GM12892 (cell line): ENCODE measurements at regions not wholly inside any gene's neighbourhood (a gene's known extent, or its start where the extent isn't known, plus 50 kb on each side); places are given as distances from the start of the nearest gene placed in this dataset.
A peak's percentile ranks its signal among the peaks of the same experiment; 100 is the strongest.
"Not testable (repeated sequence)": the region's sequence is repeated elsewhere in the genome, so short reads cannot be mapped to it uniquely, and the experiment has no call there.

Experiments used
- DNase-seq: peaks from one replicate; pipeline ENCODE4 v3.0.0; 2011; ENCODE audit not compliant: insufficient read length
- FAIRE-seq: peaks from 2 replicates; lab custom pipeline; 2011; peaks lifted over from hg19 to GRCh38; lab: Jason Lieb, UNC
- POLR2A ChIP-seq: IDR thresholded peaks from 2 replicates; pipeline ENCODE4 v1.6.1; 2011; ENCODE audit warnings: low read depth, low read length, control low read depth
- POLR2AphosphoS5 ChIP-seq: IDR thresholded peaks from 2 replicates; pipeline ENCODE4 v1.6.1; 2011; ENCODE audit warnings: low read depth, low read length, control low read depth
- TAF1 ChIP-seq: IDR thresholded peaks from 2 replicates; pipeline ENCODE4 v1.6.1; 2011; ENCODE audit warnings: low read depth, mild to moderate bottlenecking, control low read depth, low read length, borderline replicate concordance

DNA sequence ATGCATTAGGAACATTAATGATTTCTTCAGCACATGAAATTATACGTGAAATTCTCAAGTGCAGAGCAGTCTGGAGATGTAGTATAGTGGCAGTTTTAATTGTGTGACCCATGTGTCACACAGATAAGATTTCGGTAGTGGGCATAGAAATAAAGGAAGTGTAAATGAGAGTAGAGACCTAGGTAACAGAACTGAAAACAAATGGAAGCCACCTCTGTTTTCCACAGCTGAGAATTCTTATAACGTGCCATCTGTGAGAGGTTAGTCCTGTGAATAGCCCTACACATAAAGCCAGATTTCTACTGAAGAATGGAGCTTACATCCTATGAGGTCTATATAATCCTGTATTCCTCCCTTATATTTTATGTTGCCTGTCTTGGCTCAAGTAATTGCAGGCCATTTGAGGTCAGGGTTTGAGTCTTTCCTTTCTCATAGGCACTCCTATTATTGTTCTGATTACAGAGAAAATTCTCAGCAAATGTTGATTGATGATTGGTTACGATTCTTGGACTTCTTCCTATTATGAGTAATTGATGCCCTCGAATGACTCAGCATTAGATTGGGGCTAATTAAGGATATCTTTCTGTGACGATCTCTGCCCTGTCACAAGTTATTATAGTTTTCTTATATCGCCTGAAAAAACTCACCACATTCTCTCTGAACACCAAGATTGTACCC is 258.2 kb downstream of the KIF20B start:
- DNase-seq (no peak), FAIRE-seq (peak; percentile 57)
- no peak for TF ChIP-seq TAF1
- no peak for TF ChIP-seq POLR2AphosphoS5
- no peak for TF ChIP-seq POLR2A

DNA sequence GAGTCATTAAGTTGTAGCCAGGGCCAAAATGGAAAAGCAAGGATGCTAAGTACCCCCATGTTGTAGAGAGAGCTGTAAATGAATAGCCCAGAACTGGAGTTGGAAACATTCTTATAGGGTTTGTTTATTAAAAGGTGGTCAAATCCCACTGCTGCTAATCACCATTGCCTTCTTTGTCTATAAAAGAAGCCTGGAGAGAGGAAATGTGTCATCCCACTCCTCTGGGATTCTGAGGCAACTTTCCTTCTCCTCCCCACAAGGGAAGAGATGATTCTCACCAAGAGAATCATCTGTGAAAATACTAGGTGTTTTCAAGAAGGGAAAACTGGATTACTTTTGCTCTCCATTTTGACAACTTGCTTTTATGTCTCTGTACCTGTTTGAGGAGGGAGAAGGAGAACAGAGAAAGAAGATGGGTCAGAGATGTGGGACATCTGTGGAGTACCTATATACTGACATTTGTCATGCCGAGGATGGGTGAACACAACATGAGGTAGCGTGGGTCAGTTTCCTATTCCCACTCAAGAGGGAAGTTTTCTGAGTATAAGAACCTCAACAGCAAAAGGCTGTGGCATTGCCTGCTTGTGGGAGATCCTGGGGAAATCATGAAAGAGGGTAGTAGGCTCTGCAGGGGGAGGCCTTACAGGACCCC is 262.2 kb downstream of the KIF20B start:
- no peak for DNase-seq
- TF ChIP-seq POLR2A (no peak), TAF1 (no peak), POLR2AphosphoS5 (no peak)
- no peak for FAIRE-seq

DNA sequence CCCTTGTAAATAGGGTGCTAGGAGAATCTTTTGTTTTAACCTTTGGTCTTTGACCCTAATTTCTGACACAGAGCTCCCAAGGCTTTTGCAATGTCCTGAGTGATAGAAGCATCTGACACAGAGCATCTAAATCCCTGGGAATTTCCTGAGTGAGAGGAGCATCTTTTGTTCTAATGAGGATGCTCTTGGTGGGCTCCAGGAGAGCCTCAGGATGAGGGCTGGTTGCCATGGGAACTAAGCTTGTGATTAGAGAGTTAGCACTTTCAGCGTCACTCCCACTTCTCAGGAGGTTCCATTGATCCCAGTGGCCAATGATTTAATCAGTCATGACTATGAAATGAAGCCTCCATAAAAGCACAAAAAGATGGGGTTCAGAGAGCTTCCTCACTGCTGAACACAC is 264.8 kb downstream of the KIF20B start:
- FAIRE-seq = no peak
- TF ChIP-seq POLR2AphosphoS5 (no peak), POLR2A (no peak), TAF1 (no peak)

DNA sequence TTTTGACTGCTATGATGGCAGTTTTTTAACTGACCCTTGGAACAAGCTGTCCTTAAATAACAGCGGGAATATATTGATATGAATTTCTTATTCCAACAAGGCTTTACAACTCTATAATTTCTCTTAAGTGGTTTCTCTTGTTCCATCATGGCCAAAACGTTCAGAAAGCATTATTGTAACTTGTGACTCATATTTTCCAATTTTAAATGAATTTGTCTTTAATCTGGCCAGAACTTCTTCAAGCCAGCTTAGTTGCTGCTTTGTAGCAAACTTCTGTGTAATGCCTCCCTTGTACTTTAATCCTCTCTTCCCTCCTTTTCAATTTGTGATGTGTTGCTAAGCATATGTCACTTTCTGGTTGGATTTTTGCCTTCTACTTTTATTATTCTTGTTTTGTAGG is 271.9 kb downstream of the KIF20B start:
- no peak for TF ChIP-seq POLR2AphosphoS5
- no peak for TF ChIP-seq POLR2A
- TF ChIP-seq TAF1 = no peak
- DNase-seq (no peak), FAIRE-seq (no peak)

More for the DNA sequence above, 264.8 kb downstream of the KIF20B start:
- DNase-seq = no peak

DNA sequence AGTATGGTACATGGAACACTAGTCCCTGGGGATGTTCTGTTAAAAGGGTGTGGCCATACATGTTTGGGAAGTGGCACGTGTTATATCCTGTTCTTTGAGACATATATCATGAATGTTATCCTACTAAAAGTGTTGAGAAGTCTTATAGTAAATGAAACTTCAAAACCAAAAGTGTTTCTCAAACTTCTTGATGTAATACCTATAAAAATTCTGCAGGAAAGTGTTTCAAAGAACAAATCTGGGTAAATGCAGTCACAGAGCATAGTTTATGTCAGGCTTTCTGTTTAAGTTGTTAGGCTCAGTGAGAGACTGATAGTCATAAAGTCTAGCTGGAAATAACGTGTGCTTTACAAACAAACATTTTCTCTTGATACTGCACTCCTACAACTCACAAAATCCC is 273.7 kb downstream of the KIF20B start:
- no peak for TF ChIP-seq POLR2AphosphoS5
- no peak for TF ChIP-seq TAF1
- TF ChIP-seq POLR2A = no peak
- FAIRE-seq (no peak), DNase-seq (no peak)

DNA sequence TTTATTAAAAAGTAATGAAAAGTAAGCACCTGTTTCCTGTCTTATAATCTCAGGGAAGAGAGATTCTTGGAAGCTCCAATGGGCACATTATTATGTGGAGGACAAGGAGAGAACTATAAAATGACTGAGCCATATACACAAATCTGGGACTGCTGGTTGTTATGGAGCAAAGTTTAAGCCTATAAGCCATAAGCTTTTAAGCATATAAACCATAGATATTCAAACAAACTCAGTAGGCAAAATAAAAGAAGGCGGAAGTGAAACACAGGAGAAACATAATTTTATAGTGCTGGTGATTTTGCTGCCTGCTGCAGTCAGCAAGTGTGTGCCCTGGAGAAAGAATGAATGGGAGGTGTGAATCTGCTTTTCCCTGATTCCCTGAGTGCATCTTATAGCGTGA is 274.4 kb downstream of the KIF20B start:
- DNase-seq = no peak
- TF ChIP-seq POLR2A (no peak), TAF1 (no peak), POLR2AphosphoS5 (no peak)
- FAIRE-seq = no peak

DNA sequence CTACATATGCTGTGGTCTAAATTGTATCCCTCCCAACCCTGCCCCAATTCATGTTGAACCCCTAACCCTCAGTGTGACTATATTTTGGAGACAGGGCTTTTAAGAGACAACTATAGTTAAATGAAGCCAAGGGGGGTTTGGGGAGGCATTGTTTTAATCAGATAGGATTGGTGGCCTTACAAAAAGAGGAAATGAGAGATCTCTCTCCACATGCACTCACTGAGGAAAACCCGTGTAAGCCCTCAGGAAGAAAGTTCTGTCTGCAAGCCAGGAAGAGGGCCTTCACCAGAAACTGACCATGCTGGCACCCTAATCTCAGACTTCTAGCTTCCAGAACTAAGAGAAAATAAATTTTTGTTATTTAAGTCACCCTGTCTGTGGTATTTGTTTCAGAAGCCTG is 276.7 kb downstream of the KIF20B start:
- no peak for FAIRE-seq
- no peak for DNase-seq
- TF ChIP-seq POLR2A (no peak), TAF1 (no peak), POLR2AphosphoS5 (no peak)

DNA sequence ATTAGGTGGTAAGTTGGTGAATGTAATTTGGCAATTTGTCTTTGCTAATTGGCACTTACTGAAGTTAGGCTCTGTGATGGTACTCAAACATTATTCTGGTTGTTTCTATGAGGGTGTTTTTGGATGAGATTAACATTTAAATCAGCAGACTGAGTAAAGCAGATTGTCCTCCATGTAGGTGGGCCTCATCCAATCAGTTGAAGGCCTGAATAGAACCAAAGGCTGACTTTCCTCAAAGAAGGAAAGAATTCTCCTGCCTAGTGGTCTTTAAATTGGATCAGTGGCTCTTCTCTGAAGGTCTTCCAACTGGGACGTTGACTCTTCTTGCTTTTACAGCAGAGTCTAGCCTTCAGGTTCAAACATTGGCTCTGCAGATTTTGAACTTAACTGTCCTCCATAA is 278.3 kb downstream of the KIF20B start:
- DNase-seq (no peak), FAIRE-seq (no peak)
- TF ChIP-seq POLR2A (no peak), POLR2AphosphoS5 (no peak), TAF1 (no peak)

DNA sequence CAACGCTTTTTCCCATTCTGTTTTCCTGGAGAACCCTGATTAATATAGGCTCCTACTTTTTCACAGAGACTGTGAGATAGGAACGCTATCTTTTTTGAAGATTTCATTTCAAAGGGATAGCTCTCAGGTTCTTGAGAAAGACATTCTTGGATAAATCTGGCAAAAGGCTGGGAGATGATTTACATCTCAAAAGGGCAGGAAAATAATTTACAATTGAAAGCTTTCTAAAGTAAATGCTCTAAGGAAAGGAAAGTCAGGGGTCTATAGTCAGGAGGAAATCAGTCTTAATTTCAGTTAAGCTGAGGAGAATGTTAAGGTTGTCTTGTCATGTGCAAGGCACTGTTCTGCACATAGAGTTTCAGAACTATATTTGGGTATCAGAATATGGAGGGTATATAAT is 278.8 kb downstream of the KIF20B start:
- TF ChIP-seq POLR2AphosphoS5 (no peak), TAF1 (no peak), POLR2A (no peak)
- DNase-seq (no peak), FAIRE-seq (no peak)

DNA sequence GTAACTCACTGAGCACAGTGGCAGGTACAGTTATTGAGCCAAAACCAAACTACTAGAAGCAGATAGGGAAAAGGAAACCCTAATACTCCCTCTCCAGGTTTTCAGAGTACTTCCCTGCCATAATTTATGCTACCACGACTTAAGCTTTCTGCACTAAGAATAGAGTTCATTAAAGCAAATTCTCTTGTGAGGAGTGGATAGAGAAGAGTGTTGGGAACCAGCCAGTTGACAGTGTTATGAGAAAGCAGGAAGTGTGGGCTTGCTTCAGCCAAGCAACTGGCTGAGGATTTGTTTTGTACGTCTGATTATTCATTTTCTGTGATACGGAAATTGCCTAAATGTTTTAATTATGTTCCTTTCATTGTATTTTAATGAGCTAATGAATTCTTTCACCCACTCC is 280.5 kb downstream of the KIF20B start:
- FAIRE-seq (no peak), DNase-seq (no peak)
- TF ChIP-seq POLR2AphosphoS5 (no peak), TAF1 (no peak), POLR2A (no peak)

DNA sequence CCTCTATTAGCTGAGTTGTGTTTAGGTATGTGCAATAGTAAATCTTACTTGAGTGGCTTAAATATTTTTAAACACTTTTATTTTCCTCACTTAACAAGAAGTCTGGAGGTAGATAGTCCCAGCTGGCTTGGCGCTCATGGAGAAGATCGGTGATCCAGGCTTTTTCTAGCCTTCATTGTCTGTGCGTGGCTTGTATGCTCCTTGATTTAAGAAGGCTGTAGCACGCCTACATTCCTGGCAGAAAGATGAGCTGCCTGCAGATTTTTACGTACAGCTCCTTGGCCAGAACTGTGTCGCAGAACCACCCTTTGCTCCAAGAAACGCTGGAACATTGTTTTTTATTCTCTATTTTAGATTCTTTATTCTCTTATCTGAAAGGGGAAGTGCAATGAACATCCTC is 284.1 kb downstream of the KIF20B start:
- DNase-seq (no peak), FAIRE-seq (no peak)
- TF ChIP-seq POLR2A (no peak), POLR2AphosphoS5 (no peak), TAF1 (no peak)

DNA sequence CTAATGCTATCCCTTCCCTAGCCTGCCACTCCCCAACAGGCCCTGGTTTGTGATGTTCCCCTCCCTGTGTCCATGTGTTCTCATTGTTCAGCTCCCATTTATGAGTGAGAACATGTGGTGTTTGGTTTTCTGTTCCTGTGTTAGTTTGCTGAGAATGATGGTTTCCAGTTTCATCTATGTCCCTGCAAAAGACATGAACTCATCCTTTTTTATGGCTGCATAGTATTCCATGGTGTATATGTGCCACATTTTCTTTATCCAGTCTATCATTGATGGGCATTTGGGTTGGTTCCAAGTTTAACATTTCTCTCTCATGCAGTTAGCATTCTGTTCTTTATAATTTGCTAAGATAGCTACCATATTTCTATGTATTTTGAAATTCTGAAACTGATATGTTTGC is 287.0 kb downstream of the KIF20B start:
- FAIRE-seq = not testable (repeated sequence)

More for the DNA sequence above, 287.0 kb downstream of the KIF20B start:
- DNase-seq = not testable (repeated sequence)
